HG03354 (cell line): ENCODE measurements at regions not wholly inside any gene's neighbourhood (a gene's known extent, or its start where the extent isn't known, plus 50 kb on each side); places are given as distances from the start of the nearest gene placed in this dataset.

ENCODE experiments used
- ATAC-seq: cut with Tn5 transposase; IDR thresholded peaks from one replicate; pipeline ENCODE4 v1.9.1; 2021; ENCODE audit warnings: mild to moderate bottlenecking; ENCODE audit not compliant: unreplicated experiment, poor library complexity, severe bottlenecking

GRCh38 chr13:34338102-34338501, 520.2 kb downstream of the RFC3 start:
- ATAC-seq, result no peak

DNA sequence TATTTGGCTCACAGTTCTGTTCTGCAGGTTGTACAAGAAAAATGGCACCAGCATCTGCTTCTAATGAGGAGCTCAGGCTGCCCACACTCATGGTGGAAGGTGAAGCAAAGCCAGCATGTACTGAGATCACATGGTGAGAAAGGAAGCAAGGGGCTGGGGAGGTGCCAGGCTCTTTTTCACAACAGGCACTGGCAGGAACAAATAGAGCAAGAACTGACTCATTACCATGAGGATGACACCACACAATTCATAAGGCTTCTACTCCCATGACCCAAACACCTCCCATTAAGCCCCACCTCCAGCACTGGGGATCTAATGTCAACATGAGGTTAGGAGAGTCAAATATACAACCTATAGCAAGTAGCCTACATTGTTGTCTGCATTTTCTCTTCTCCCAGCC, 522.6 kb downstream of the RFC3 start:
- no peak for ATAC-seq

DNA sequence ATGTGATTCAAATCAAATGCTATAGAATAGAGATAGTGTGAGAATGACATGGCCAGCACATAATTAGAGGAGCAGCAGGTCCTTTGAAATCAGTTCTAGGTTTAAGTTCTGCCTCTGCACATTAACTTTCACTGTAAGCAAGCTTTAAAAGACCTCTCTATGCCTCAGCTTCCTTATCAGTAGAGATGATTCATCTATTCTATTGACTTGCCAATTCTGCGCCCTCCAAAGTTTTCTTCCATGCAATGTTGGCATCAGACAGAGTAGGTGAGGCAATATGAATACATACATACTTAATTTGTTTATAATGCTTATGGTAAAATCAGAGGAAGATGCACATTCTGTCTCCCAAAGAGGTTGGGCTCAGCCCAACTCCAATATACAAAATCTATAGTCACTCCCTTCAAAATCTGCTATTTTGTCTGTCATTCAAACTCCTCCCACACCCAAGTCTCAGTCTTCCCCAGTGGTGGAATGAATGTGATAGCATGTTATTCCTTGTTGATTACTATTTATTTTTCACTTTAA, 525.5 kb downstream of the RFC3 start:
- no peak for ATAC-seq

DNA sequence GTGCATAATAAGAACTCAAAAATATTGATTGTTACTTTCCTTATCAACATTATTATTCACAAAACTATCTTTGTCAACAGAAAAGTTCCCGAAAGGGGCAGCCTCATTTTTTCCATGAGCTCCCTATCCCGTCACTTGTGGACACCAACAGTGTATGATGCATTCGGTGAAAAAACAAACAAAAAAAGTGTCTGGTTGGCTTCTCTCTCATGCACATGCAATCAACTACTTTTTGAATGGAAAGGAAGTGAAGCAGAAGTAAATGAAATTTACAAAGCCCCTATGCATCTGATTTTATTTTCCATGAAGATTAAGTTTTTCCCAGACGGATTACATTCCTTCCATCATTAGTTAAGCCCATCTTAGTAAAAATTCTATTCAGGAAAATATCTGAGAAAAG, 526.9 kb downstream of the RFC3 start:
- ATAC-seq, result no peak

- ATAC-seq, result no peak
Measured at GRCh38 chr13:34345258-34345965, 527.5 kb downstream of the RFC3 start.

- no peak for ATAC-seq
Measured at GRCh38 chr13:34346626-34347025, 528.7 kb downstream of the RFC3 start.

- ATAC-seq, result no peak
Measured at GRCh38 chr13:34347784-34348573, 530.0 kb downstream of the RFC3 start.

DNA sequence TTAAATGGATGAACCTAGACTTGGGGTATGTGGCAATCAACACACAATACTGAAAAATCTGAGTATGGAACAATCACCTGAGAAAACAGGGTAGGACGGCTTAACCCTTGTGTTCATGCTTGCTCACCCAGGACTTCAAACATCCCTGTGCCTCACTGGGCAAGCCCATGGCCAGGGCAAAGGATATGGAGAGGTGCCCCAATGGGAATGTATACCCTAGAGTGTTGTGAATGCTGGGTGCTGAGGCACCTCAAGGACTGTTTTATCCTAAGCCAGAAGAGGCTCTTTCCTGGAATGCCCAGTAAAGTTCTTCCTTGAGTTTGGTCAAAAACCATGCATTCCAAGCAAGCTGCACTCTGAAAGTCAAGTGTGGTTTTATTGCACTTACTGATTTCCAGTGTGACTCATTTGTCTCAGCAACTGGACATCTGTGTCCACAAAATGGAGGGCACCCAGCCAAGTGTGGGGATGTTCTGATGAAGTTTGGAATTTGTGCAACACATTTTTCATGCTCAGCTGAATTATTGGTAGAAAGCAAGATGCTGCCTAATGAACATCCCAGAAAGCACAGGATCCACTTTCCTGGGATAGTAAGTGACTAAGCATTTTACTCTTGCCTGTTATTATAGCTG, 531.3 kb downstream of the RFC3 start:
- no peak for ATAC-seq

- no peak for ATAC-seq
Measured at GRCh38 chr13:34350671-34351070, 532.7 kb downstream of the RFC3 start.

- ATAC-seq, result no peak
Measured at GRCh38 chr13:34351134-34351533, 533.2 kb downstream of the RFC3 start.

DNA sequence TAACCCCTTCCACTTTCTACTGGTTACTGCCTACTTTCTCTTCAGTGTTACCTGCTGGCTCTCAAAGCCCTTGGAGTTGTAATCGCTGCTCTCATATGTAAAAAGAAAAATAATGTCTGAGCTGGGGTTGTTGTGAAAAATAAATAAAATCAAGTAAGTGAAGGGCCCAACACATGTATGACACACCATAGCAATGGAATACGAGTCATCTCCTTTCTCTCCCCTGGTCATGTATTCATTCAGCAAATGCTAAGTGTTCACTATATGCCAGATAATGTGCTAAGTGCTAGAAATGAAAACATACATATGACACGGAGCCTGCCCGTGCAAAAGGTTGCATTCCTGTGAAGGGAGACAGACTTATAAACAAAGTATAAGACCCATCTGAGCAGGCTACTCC, 535.0 kb downstream of the RFC3 start:
- no peak for ATAC-seq

DNA sequence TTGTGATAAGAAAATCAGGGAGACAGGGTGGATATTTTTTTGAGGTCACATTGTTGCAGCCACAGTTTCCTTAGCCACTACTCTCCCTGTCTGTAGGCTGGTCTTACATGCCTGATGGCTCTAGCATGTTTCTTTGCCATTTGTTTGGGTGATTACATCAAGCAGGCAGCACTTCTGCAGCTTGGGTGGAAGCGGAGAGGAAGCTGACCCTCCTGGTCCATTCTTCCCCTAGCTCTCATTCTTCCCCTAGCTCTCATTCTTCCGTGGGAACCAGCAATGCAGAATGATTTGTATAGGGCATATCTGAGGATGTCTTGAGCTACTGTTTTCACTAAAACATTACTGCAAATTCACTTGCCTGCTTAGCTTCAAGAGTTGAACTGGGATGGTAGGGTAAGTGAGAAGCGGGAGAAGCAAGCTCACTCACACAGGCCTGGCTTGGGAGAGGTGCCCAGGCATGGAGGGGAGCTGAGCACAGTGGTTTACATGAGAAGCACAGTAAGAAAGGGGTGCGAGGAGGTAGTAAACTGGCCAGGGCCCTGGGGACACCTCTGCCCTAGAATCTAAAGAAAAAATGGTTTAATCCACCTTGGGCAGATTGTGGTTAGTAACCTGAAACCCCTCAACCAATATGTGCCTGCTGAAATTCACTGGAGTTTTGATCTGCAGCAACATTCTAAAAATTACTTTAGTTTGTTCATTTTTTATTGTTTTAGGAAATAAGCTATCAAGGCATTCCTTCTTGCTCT, 538.9 kb downstream of the RFC3 start:
- ATAC-seq, result no peak

DNA sequence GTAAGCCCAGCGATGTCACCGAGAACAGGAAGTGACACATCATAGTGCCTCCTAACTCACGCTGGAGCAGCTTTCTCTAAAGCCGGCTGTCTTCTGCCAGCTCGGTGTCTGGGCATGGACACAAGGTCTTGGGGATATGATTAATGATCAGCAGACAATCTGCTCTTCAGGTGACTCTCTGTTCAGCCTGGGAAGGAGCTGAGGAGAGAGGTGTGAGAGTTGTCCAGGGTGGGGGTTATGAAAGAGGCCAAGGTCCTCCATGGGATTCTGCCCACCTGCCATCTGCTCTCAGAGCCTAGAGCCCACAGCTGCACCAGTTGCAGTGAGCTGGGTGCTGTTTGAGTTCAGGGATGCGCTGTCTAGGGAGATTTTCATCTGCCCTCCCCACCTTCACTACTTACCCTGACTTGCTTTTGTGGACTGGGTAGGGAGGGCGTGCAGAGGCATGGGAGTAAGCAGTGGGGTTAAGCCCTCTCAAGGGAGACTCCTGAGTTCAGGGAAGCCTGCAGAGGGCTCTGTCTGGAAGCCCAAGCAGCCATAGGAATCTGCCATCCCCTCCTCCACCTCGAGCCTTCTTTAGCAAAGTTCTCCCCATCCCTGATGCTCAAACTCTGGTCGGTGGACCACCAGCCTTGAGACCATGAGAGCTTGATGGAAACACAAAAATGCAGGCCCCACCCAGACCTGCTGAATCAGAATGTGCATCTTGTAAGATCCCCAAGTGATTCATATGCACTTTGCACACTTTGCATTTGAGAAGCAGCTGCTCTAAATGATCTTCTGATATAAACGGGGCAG, 539.7 kb downstream of the RFC3 start:
- no peak for ATAC-seq

GRCh38 chr13:34358811-34359513, 541.0 kb downstream of the RFC3 start:
- no peak for ATAC-seq

GRCh38 chr13:34360702-34361101, 542.8 kb downstream of the RFC3 start:
- ATAC-seq, result no peak

DNA sequence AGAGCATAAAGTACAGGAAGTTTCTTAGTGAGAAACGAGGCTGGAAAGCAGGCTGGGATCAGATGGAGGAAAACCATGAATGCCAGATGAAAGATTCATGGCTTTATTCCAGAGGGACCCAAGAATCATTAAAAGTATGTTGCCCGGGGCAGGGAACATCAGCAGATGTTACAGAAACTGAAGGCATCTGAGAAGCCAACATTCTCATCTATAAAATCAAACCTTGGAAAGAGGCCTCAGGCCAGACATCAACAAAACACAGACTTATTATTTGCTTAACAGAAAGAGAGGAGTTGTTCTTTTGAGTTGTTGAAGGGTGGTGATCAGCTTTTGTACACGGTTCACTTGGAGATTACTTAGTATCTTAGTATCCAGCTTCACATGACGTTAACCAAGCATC, 543.6 kb downstream of the RFC3 start:
- no peak for ATAC-seq

GRCh38 chr13:34363266-34363665, 545.3 kb downstream of the RFC3 start:
- ATAC-seq, result no peak

DNA sequence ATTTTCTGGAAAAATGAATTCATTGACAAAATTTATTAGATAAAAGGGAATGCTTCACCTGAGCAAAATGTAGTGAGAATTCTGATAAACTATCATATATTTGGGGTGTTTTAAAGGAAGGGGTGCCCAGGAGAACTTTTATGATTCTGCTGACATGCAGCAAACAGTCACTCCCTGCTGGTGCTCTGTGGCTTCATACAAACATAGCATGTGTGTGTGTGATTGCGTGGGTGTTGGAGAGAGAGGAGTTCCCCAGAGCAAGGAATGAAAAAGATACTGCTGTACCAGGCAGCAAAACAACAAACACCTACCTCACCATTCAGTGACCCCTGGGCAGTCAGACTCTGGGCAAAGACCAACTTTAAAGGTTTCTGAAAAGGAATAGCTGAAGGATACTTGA, 546.7 kb downstream of the RFC3 start:
- no peak for ATAC-seq

- no peak for ATAC-seq
Measured at GRCh38 chr13:34369931-34370330, 552.0 kb downstream of the RFC3 start.
